ENCODE measurements at regions not wholly inside any gene's neighbourhood (a gene's known extent, or its start where the extent isn't known, plus 50 kb on each side); places are given as distances from the start of the nearest gene placed in this dataset.

DNA sequence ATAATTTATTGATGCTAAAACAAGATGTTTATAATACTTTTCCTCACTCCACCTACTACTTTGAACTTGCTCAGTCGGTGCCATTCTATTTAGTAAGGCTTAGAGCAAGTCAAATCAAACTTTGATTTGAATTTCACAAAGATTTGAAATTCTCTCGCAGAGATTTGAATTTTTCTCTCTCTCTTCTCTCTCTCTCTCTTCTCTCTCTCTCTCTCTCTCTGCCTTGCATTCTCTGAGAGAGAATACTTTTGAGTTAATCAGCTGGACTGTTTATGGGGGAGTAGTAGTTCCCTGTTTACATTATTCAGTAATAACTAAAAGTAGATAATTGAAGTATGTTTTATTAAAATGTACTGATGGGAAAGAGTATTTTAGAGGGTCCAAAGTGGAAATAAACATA is 488.5 kb upstream of the ANKRD30A start (continued):
- TF ChIP-seq USF1 (IDR thresholded peaks at IDR 0.05; ENCODE audit: borderline replicate concordance, extremely low read length, insufficient read depth, low read depth, low read length): no peak
- no peak for TF ChIP-seq TCF3 (IDR thresholded peaks at IDR 0.05; ENCODE audit: borderline replicate concordance, insufficient read depth, low read depth, low read length)
- TF ChIP-seq CBFB (IDR thresholded peaks at IDR 0.05; ENCODE audit: low read depth): no peak
- TF ChIP-seq CHD2 (IDR thresholded peaks at IDR 0.05; ENCODE audit: borderline replicate concordance, low read depth, low read length): no peak

GRCh38 chr10:36636285-36636839 is 489.0 kb upstream of the ANKRD30A start:
- ChIA-PET SMC1A (ENCODE audit: uncharacterized antibody, unreplicated experiment) (interaction anchor here (1.2 kb wide), 1 partner anchor 10 kb away, joined by 5 read pairs; no protein-coding TSS in a partner anchor), RAD21 (ENCODE audit: unreplicated experiment) (no interaction called here), CTCF (no interaction called here), POLR2A (no interaction called here)
- Histone ChIP-seq H3K36me3 (ENCODE audit: control insufficient read depth in 2 of 2, insufficient read depth in 2 of 2, low read length in 1 of 2) (no peaks in the 10 kb centered on the region), H3K4me3 (no peak overlapping the region), H3K4me2 (ENCODE audit: control insufficient read depth, insufficient read depth) (no peak overlapping the region), H4K20me1 (ENCODE audit: control insufficient read depth, insufficient read depth) (no peaks in the 10 kb centered on the region), H3K27ac (ENCODE audit: control insufficient read depth, insufficient read depth) (no peak overlapping the region), H3K4me1 (ENCODE audit: control insufficient read depth, insufficient read depth, low read length) (no peaks in the 10 kb centered on the region), H3K9ac (ENCODE audit: control insufficient read depth, insufficient read depth, low read length) (no peak overlapping the region), H2AFZ (ENCODE audit: control insufficient read depth, low read depth, low read length) (no peak overlapping the region), H3K9me3 (replicated peaks; ENCODE audit: control insufficient read depth, insufficient read depth, low read length) (no peaks in the 10 kb centered on the region), H3K27me3 (replicated peaks in 1 of 2; ENCODE audit: control insufficient read depth in 2 of 2, insufficient read depth in 2 of 2, low read length in 1 of 2) (no peaks in the 10 kb centered on the region), H3K79me2 (ENCODE audit: control insufficient read depth, insufficient read depth, low read length) (no peaks in the 10 kb centered on the region)
- no peak for FAIRE-seq
- no peak for ATAC-seq
- intact Hi-C loops (cut with micrococcal nuclease; ENCODE audit: unreplicated experiment) (no loop called here), in situ Hi-C loops (cut with MboI) (no loop called here)
- BruUV-seq (replicated peaks): no TSS peak
- DNase-seq (ENCODE audit: low read depth, low spot score): no peak
- WGBS (ENCODE audit: insufficient coverage, insufficient replicate concordance, low lambda C conversion rate, missing lambda C conversion rate): 40% methylated on average over 1 of the region's 1 CpG
- TF ChIP-seq TARDBP (IDR thresholded peaks at IDR 0.05; ENCODE audit: borderline replicate concordance): no peak

DNA sequence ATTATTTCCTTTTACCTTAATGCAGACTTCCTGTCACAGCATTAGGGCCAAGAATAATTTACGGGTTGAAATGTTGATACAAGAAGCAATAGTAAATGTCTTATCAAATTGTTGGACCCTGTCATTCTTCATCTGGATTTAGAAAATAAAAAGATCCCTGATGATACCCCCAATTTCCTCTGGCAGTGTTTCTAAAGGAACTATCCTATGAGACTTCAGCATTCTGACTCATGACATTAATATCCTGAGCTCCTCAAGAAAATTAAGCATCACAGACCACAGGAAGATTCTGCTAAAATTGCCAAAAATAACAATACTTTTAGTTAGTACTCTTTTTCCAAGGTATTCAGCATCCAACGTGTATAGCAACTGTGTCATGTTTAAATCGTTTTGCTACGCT is 490.5 kb upstream of the ANKRD30A start:
- no peak overlapping the region for H3K4me2 ChIP-seq (ENCODE audit: control insufficient read depth, insufficient read depth)
- CTCF ChIA-PET: interaction anchor here (0.6 kb wide), 1 partner anchor 798 kb away, joined by 3 read pairs; no protein-coding TSS in a partner anchor
- TF ChIP-seq KLF5 (IDR thresholded peaks at IDR 0.05; ENCODE audit: partially characterized antibody): no peak
- no peak for TF ChIP-seq USF1 (IDR thresholded peaks at IDR 0.05; ENCODE audit: borderline replicate concordance, extremely low read length, insufficient read depth, low read depth, low read length)
- no peak for TF ChIP-seq YY1 (IDR thresholded peaks at IDR 0.05; ENCODE audit: low read depth, low read length)
- TF ChIP-seq ZNF622 (IDR thresholded peaks at IDR 0.05): no peak
- no peak for TF ChIP-seq JUNB (IDR thresholded peaks at IDR 0.05)
- H4K20me1 ChIP-seq (ENCODE audit: control insufficient read depth, insufficient read depth): no peaks in the 10 kb centered on the region
- FAIRE-seq: no peak
- no peak overlapping the region for H2AFZ ChIP-seq (ENCODE audit: control insufficient read depth, low read depth, low read length)
- ATAC-seq: no peak
- no peaks in the 10 kb centered on the region for H3K27me3 ChIP-seq (replicated peaks in 1 of 2; ENCODE audit: control insufficient read depth in 2 of 2, insufficient read depth in 2 of 2, low read length in 1 of 2)
- H3K9me3 ChIP-seq (replicated peaks; ENCODE audit: control insufficient read depth, insufficient read depth, low read length): no peaks in the 10 kb centered on the region
- in situ Hi-C loops (cut with MboI): no loop called here
- H3K79me2 ChIP-seq (ENCODE audit: control insufficient read depth, insufficient read depth, low read length): no peaks in the 10 kb centered on the region
- DNase-seq (ENCODE audit: low read depth, low spot score): no peak
- intact Hi-C loops (cut with micrococcal nuclease; ENCODE audit: unreplicated experiment): no loop called here
- SMC1A ChIA-PET (ENCODE audit: uncharacterized antibody, unreplicated experiment): no interaction called here
- no peaks in the 10 kb centered on the region for H3K4me1 ChIP-seq (ENCODE audit: control insufficient read depth, insufficient read depth, low read length)
- H3K4me3 ChIP-seq: no peak overlapping the region
- no peak overlapping the region for H3K9ac ChIP-seq (ENCODE audit: control insufficient read depth, insufficient read depth, low read length)
- BruUV-seq (replicated peaks): no TSS peak
- RAD21 ChIA-PET (ENCODE audit: unreplicated experiment): no interaction called here
- WGBS (ENCODE audit: insufficient coverage, insufficient replicate concordance, low lambda C conversion rate, missing lambda C conversion rate): 40% methylated on average over 4 of the region's 4 CpGs
- H3K27ac ChIP-seq (ENCODE audit: control insufficient read depth, insufficient read depth): no peak overlapping the region
- POLR2A ChIA-PET: no interaction called here
- H3K36me3 ChIP-seq (ENCODE audit: control insufficient read depth in 2 of 2, insufficient read depth in 2 of 2, low read length in 1 of 2): no peaks in the 10 kb centered on the region
